Mammary epithelial cell (primary cell): ENCODE measurements at regions not wholly inside any gene's neighbourhood (a gene's known extent, or its start where the extent isn't known, plus 50 kb on each side); places are given as distances from the start of the nearest gene placed in this dataset.

Experiments used
- EZH2 ChIP-seq: IDR thresholded peaks from 2 replicates; pipeline ENCODE4 v1.6.1; 2012; ENCODE audit warnings: low read length, inconsistent platforms, borderline replicate concordance
- TF ChIP-seq, protein P1 (sequence below), 2 donors: IDR thresholded peaks in 1 of 2; conservative IDR thresholded peaks in 1 of 2; 2 replicates each; pipeline ENCODE4 v1.5.1; 2011 to 2012; ENCODE audit warnings: inconsistent platforms in 2 of 2, low read length in 2 of 2, mild to moderate bottlenecking in 2 of 2, control low read depth in 1 of 2, low read depth in 1 of 2; ENCODE audit not compliant: insufficient read depth in 1 of 2; ENCODE audit errors: extremely low read depth in 1 of 2

GRCh38 chr1:94636100-94636499 is 94.5 kb upstream of the F3 start:
- TF ChIP-seq, protein P1, sequence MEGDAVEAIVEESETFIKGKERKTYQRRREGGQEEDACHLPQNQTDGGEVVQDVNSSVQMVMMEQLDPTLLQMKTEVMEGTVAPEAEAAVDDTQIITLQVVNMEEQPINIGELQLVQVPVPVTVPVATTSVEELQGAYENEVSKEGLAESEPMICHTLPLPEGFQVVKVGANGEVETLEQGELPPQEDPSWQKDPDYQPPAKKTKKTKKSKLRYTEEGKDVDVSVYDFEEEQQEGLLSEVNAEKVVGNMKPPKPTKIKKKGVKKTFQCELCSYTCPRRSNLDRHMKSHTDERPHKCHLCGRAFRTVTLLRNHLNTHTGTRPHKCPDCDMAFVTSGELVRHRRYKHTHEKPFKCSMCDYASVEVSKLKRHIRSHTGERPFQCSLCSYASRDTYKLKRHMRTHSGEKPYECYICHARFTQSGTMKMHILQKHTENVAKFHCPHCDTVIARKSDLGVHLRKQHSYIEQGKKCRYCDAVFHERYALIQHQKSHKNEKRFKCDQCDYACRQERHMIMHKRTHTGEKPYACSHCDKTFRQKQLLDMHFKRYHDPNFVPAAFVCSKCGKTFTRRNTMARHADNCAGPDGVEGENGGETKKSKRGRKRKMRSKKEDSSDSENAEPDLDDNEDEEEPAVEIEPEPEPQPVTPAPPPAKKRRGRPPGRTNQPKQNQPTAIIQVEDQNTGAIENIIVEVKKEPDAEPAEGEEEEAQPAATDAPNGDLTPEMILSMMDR (conservative IDR thresholded peaks at IDR 0.05 in 1 of 2, IDR thresholded peaks at IDR 0.05 in 1 of 2; ENCODE audit: extremely low read depth in 1 of 2, insufficient read depth in 1 of 2, low read depth in 1 of 2, low read length in 2 of 2) = no peak
- no peak for TF ChIP-seq EZH2
